ENCODE measurements at regions not wholly inside any gene's neighbourhood (a gene's known extent, or its start where the extent isn't known, plus 50 kb on each side); places are given as distances from the start of the nearest gene placed in this dataset.
"Not testable (repeated sequence)": the region's sequence is repeated elsewhere in the genome, so short reads cannot be mapped to it uniquely, and the experiment has no call there.

DNA sequence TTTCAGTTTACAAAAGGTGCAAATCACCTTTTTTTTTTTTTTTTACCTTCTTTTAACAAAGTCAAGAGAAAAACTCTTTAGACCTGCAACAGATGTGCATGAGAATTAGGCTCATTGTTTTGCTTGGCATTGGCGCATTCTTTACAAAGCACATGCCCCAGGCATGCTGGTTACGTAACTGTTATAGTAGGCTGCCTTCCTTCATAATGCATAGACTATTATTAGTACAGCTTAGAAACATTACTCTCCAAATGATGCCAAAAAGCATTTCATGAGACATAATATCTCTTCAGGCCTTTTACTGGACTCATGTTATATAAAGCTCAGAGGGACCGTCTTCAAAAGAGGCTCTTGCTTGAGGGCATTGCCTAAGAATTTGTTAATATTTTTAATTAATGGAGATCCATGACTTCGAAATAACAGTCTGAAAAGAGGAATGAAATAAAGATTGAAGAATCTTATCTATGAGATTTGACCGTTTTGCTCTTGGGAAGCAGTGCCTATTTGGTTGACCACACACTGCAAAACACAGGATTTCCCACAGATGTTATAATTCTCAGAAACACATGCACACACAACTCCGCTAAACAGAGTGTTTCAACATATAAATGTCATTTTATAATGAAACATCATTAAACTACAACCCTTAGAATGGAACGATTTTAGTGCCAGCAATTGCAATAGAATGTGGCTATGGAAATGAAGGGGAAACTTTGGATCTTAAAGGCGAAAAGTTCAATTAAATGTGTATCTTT lies 478.7 kb downstream of the PRR16 start:
- H3K4me2 ChIP-seq (ENCODE audit: insufficient read depth, low read length) = no peak overlapping the region
- no peaks in the 10 kb centered on the region for H3K36me3 ChIP-seq (ENCODE audit: insufficient read depth, low read length)
- DNase-seq (ENCODE audit: insufficient read length, low spot score, missing footprints) = no peak

DNA sequence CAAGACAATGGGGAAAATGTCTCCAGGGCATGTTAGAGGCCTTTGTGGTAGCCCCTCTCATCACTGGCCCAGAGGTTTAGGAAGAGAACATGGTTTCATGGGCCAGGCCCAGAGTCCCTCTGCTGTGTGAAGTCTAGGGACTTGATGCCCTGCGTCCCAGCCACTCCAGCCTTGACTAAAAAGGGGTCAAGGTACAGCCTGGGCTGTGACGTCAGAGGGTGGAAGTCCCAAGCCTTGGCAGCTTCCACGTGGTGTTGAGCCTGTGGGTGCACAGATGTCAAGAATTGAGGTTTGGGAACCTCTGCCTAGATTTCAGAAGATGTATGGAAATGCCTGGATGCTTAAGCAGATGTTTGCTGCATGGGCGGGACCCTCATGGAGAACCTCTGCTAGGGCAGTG lies 485.5 kb downstream of the PRR16 start:
- not testable (repeated sequence) for H3K4me3 ChIP-seq (ENCODE audit: insufficient read depth, low read length); H3K4me1 ChIP-seq (ENCODE audit: insufficient read depth, low read length); H3K36me3 ChIP-seq (ENCODE audit: insufficient read depth, low read length); H4K20me1 ChIP-seq (ENCODE audit: insufficient read depth, low read length); H3K79me2 ChIP-seq (ENCODE audit: insufficient read depth, low read length); H2AFZ ChIP-seq (ENCODE audit: low read length); H3K4me2 ChIP-seq (ENCODE audit: insufficient read depth, low read length); H3K27ac ChIP-seq (ENCODE audit: low read depth, low read length); DNase-seq (ENCODE audit: insufficient read length, low spot score, missing footprints); H3K27me3 ChIP-seq (ENCODE audit: insufficient read depth, low read length); H3K9me3 ChIP-seq (ENCODE audit: low read depth, low read length)

More for the DNA sequence above, 478.7 kb downstream of the PRR16 start:
- Histone ChIP-seq H3K79me2 (ENCODE audit: insufficient read depth, low read length) (no peaks in the 10 kb centered on the region), H4K20me1 (ENCODE audit: insufficient read depth, low read length) (no peaks in the 10 kb centered on the region), H3K27me3 (ENCODE audit: insufficient read depth, low read length) (no peaks in the 10 kb centered on the region), H2AFZ (ENCODE audit: low read length) (no peak overlapping the region), H3K9me3 (ENCODE audit: low read depth, low read length) (no peaks in the 10 kb centered on the region), H3K4me3 (ENCODE audit: insufficient read depth, low read length) (no peak overlapping the region), H3K4me1 (ENCODE audit: insufficient read depth, low read length) (no peaks in the 10 kb centered on the region), H3K27ac (ENCODE audit: low read depth, low read length) (no peak overlapping the region)
- TF ChIP-seq, protein P1, sequence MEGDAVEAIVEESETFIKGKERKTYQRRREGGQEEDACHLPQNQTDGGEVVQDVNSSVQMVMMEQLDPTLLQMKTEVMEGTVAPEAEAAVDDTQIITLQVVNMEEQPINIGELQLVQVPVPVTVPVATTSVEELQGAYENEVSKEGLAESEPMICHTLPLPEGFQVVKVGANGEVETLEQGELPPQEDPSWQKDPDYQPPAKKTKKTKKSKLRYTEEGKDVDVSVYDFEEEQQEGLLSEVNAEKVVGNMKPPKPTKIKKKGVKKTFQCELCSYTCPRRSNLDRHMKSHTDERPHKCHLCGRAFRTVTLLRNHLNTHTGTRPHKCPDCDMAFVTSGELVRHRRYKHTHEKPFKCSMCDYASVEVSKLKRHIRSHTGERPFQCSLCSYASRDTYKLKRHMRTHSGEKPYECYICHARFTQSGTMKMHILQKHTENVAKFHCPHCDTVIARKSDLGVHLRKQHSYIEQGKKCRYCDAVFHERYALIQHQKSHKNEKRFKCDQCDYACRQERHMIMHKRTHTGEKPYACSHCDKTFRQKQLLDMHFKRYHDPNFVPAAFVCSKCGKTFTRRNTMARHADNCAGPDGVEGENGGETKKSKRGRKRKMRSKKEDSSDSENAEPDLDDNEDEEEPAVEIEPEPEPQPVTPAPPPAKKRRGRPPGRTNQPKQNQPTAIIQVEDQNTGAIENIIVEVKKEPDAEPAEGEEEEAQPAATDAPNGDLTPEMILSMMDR (IDR thresholded peaks at IDR 0.05; ENCODE audit: extremely low read depth, low read depth, low read length) = no peak

DNA sequence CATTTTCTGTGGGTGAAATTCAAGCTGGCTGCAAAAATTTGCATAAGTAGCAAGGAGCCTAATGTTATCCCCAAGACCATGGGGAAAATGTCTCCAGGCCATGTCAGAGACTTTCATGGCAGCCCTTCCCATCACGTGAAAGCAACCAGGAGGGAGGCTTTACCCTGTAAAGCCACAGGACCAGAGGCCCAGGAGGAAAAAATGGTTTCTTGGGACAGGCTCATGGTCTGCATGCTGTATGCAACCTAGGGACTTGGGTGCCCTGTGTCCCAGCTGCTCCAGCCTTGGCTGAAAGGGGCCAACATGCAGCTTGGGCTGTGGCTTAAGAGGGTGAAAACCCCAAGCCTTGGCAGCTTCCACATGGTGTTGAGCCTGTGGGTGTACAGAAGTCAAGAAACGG lies 489.3 kb downstream of the PRR16 start:
- not testable (repeated sequence) for H3K4me1 ChIP-seq (ENCODE audit: insufficient read depth, low read length); H4K20me1 ChIP-seq (ENCODE audit: insufficient read depth, low read length); H3K27me3 ChIP-seq (ENCODE audit: insufficient read depth, low read length); H3K4me2 ChIP-seq (ENCODE audit: insufficient read depth, low read length); H3K4me3 ChIP-seq (ENCODE audit: insufficient read depth, low read length); H3K27ac ChIP-seq (ENCODE audit: low read depth, low read length); H3K36me3 ChIP-seq (ENCODE audit: insufficient read depth, low read length); DNase-seq (ENCODE audit: insufficient read length, low spot score, missing footprints); H2AFZ ChIP-seq (ENCODE audit: low read length); H3K79me2 ChIP-seq (ENCODE audit: insufficient read depth, low read length); H3K9me3 ChIP-seq (ENCODE audit: low read depth, low read length)

DNA sequence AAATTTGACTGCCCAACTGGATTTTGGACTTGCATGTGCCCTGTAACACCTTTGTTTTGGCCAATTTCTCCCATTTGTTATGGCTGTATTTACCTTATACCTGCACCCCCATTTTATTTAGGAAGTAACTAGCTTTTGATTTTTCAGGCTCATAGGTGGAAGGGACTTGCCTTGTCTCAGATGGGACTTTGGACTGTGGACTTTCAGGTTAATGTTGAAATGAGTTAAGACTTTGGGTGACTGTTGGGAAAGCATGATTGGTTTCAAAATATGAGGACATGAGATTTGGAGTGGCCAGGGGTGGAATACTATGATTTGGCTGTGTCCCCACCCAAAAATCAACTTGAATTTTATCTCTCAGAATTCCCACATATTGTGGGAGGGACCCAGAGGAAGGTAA lies 490.2 kb downstream of the PRR16 start:
- Histone ChIP-seq H3K27ac (ENCODE audit: low read depth, low read length) (no peak overlapping the region), H3K79me2 (ENCODE audit: insufficient read depth, low read length) (no peaks in the 10 kb centered on the region), H3K4me2 (ENCODE audit: insufficient read depth, low read length) (no peak overlapping the region), H3K4me3 (ENCODE audit: insufficient read depth, low read length) (no peak overlapping the region), H3K36me3 (ENCODE audit: insufficient read depth, low read length) (no peaks in the 10 kb centered on the region), H3K27me3 (ENCODE audit: insufficient read depth, low read length) (no peaks in the 10 kb centered on the region), H4K20me1 (ENCODE audit: insufficient read depth, low read length) (no peaks in the 10 kb centered on the region), H2AFZ (ENCODE audit: low read length) (no peak overlapping the region), H3K9me3 (ENCODE audit: low read depth, low read length) (no peaks in the 10 kb centered on the region), H3K4me1 (ENCODE audit: insufficient read depth, low read length) (no peaks in the 10 kb centered on the region)
- DNase-seq (ENCODE audit: insufficient read length, low spot score, missing footprints) = no peak
- TF ChIP-seq, protein P1 (IDR thresholded peaks at IDR 0.05; ENCODE audit: extremely low read depth, low read depth, low read length) = no peak

DNA sequence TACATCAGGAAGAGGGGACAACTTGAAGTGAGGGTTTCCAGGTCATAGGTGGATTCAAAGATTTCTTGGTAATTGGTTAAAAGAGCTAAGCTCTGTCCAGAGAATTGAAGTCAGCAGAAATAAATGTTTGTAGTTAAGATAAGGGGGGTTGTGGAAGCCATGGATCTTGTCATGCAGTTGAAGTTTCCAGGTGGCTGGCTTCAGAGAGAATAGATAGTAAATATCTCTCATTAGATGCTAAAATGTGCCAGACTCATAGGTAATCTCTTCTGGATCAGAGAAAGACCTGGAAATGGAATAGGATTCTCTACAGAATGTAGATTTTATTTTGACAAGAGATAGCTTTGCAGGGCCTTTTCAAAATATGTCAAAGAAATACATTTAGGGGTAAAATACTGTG lies 491.7 kb downstream of the PRR16 start:
- DNase-seq (ENCODE audit: insufficient read length, low spot score, missing footprints) = no peak
- no peaks in the 10 kb centered on the region for H4K20me1 ChIP-seq (ENCODE audit: insufficient read depth, low read length)
- TF ChIP-seq, protein P1 (IDR thresholded peaks at IDR 0.05; ENCODE audit: extremely low read depth, low read depth, low read length) = no peak
- H2AFZ ChIP-seq (ENCODE audit: low read length) = no peak overlapping the region
- H3K79me2 ChIP-seq (ENCODE audit: insufficient read depth, low read length) = no peaks in the 10 kb centered on the region
- H3K27me3 ChIP-seq (ENCODE audit: insufficient read depth, low read length) = no peaks in the 10 kb centered on the region
- no peaks in the 10 kb centered on the region for H3K36me3 ChIP-seq (ENCODE audit: insufficient read depth, low read length)
- no peak overlapping the region for H3K4me3 ChIP-seq (ENCODE audit: insufficient read depth, low read length)
- H3K4me2 ChIP-seq (ENCODE audit: insufficient read depth, low read length) = no peak overlapping the region
- H3K27ac ChIP-seq (ENCODE audit: low read depth, low read length) = no peak overlapping the region
- H3K4me1 ChIP-seq (ENCODE audit: insufficient read depth, low read length) = no peaks in the 10 kb centered on the region
- H3K9me3 ChIP-seq (ENCODE audit: low read depth, low read length) = no peaks in the 10 kb centered on the region

Measured in osteoblast (primary cell).